GM23338 (cell line): ENCODE measurements at regions not wholly inside any gene's neighbourhood (a gene's known extent, or its start where the extent isn't known, plus 50 kb on each side); places are given as distances from the start of the nearest gene placed in this dataset.

Source experiments
- ATAC-seq: fragments of 200-7000 bp; cut with Tn5 transposase; 3 replicates; pipeline ENCODE4 v1.9.1; 2020
- DNase-seq: peaks from one replicate; pipeline ENCODE4 v3.0.0-alpha.2; 2015; ENCODE audit warnings: low spot score
- H2AFZ ChIP-seq: fragments of 200-600 bp; sonication (generic); 2 replicates; pipeline ENCODE4 v1.8.0; 2016; ENCODE audit warnings: antibody characterized with exemption, mild to moderate bottlenecking, moderate library complexity
- H3F3A ChIP-seq: fragments of 200-600 bp; sonication (generic); replicated peaks from 2 replicates; pipeline ENCODE4 v1.8.0; 2017; ENCODE audit warnings: antibody characterized with exemption, mixed run types, low read depth
- H3K27ac ChIP-seq: fragments of 200-600 bp; sonication (generic); 2 replicates; pipeline ENCODE4 v1.6.1; 2016; ENCODE audit warnings: low read depth
- H3K27me3 ChIP-seq: fragments of 200-600 bp; sonication (generic); 2 replicates; pipeline ENCODE4 v1.8.0; 2016; ENCODE audit warnings: mild to moderate bottlenecking, mixed run types, moderate library complexity; ENCODE audit not compliant: insufficient read depth
- H3K36me3 ChIP-seq: fragments of 200-600 bp; sonication (generic); 2 replicates; pipeline ENCODE4 v1.8.0; 2016; ENCODE audit warnings: mild to moderate bottlenecking; ENCODE audit not compliant: insufficient read depth
- H3K4me1 ChIP-seq: fragments of 200-600 bp; sonication (generic); 2 replicates; pipeline ENCODE4 v1.8.0; 2016; ENCODE audit warnings: mild to moderate bottlenecking, moderate library complexity; ENCODE audit not compliant: insufficient read depth
- H3K4me2 ChIP-seq: fragments of 200-600 bp; sonication (generic); 2 replicates; pipeline ENCODE4 v1.7.1; 2017; ENCODE audit warnings: mixed run types
- H3K4me3 ChIP-seq: fragments of 200-600 bp; sonication (generic); 2 replicates; pipeline ENCODE4 v1.6.1; 2016; ENCODE audit warnings: mixed run types
- H3K79me2 ChIP-seq: fragments of 200-600 bp; sonication (generic); replicated peaks from 2 replicates; pipeline ENCODE4 v1.8.0; 2017; ENCODE audit warnings: mild to moderate bottlenecking; ENCODE audit not compliant: insufficient read depth
- H3K9me2 ChIP-seq: fragments of 200-600 bp; sonication (generic); 2 replicates; pipeline ENCODE4 v1.8.0; 2017; ENCODE audit not compliant: insufficient read depth
- H4K20me1 ChIP-seq: fragments of 200-600 bp; sonication (generic); replicated peaks from 2 replicates; pipeline ENCODE4 v1.8.0; 2017; ENCODE audit warnings: mild to moderate bottlenecking; ENCODE audit not compliant: insufficient read depth
- H3K27ac Mint-ChIP-seq: 2 replicates; pipeline ENCODE4 v1.8.0; 2020; ENCODE audit warnings: inconsistent platforms, mild to moderate bottlenecking, moderate library complexity, mixed read lengths
- H3K27me3 Mint-ChIP-seq: 3 replicates; pipeline ENCODE4 v1.8.0; 2022; ENCODE audit warnings: low read depth, mild to moderate bottlenecking, moderate library complexity, mixed read lengths, inconsistent platforms; ENCODE audit not compliant: insufficient read depth, poor library complexity
- H3K36me3 Mint-ChIP-seq: 3 replicates; pipeline ENCODE4 v1.8.0; 2021; ENCODE audit warnings: low read depth, mild to moderate bottlenecking, inconsistent platforms, moderate library complexity, mixed read lengths
- H3K4me1 Mint-ChIP-seq: 3 replicates; pipeline ENCODE4 v1.8.0; 2020; ENCODE audit warnings: mild to moderate bottlenecking, inconsistent platforms, mixed read lengths
- H3K4me3 Mint-ChIP-seq: 3 replicates; pipeline ENCODE4 v1.8.0; 2021; ENCODE audit warnings: moderate library complexity, mild to moderate bottlenecking, inconsistent platforms, mixed read lengths
- H3K9me3 Mint-ChIP-seq: 3 replicates; pipeline ENCODE4 v1.8.0; 2020; ENCODE audit warnings: moderate library complexity, mild to moderate bottlenecking, inconsistent platforms, mixed read lengths
- CREB1 ChIP-seq: fragments of 250-450 bp; sonication (Bioruptor Pico); IDR thresholded peaks from 2 replicates; pipeline ENCODE4 v1.5.0; 2020; ENCODE audit warnings: low read depth, mild to moderate bottlenecking, moderate library complexity
- EZH2 ChIP-seq: fragments of 200-600 bp; sonication (generic); IDR thresholded peaks from one replicate; pipeline ENCODE4 v1.8.0; 2017; ENCODE audit warnings: antibody characterized with exemption, mild to moderate bottlenecking, low read depth; ENCODE audit not compliant: unreplicated experiment
- EZH2phosphoT487 ChIP-seq: fragments of 200-600 bp; sonication (generic); IDR thresholded peaks from one replicate; pipeline ENCODE4 v1.8.1; 2018; ENCODE audit warnings: antibody characterized with exemption; ENCODE audit not compliant: unreplicated experiment
- JUNB ChIP-seq: IDR thresholded peaks from one replicate; pipeline ENCODE4 v1.6.1; 2016; ENCODE audit warnings: antibody characterized with exemption; ENCODE audit not compliant: unreplicated experiment
- NANOG ChIP-seq: IDR thresholded peaks from 2 replicates; pipeline ENCODE4 v1.6.1; 2016; ENCODE audit warnings: antibody characterized with exemption, borderline replicate concordance
- POLR2AphosphoS5 ChIP-seq: IDR thresholded peaks from 2 replicates; pipeline ENCODE4 v1.6.1; 2016; ENCODE audit warnings: antibody characterized with exemption, low read depth
- STAT1 ChIP-seq: IDR thresholded peaks from one replicate; pipeline ENCODE4 v1.6.1; 2016; ENCODE audit warnings: antibody characterized with exemption; ENCODE audit not compliant: unreplicated experiment
- ZNF331 ChIP-seq: fragments of 250-450 bp; sonication (Bioruptor Pico); IDR thresholded peaks from 2 replicates; pipeline ENCODE4 v1.5.0; 2020; ENCODE audit warnings: low read depth, mild to moderate bottlenecking, moderate library complexity
- TF ChIP-seq, protein P1 (sequence below): IDR thresholded peaks from 2 replicates; pipeline ENCODE4 v1.6.1; 2016; ENCODE audit warnings: antibody characterized with exemption
- TF ChIP-seq, protein P2 (sequence below): IDR thresholded peaks from one replicate; pipeline ENCODE4 v1.6.1; 2018; ENCODE audit warnings: antibody characterized with exemption; ENCODE audit not compliant: unreplicated experiment
- TF ChIP-seq, protein P3 (sequence below): fragments of 250-450 bp; sonication (Bioruptor Pico); IDR thresholded peaks from 2 replicates; pipeline ENCODE4 v1.5.0; 2020; ENCODE audit warnings: mild to moderate bottlenecking, moderate library complexity
- TF ChIP-seq, protein P4 (sequence below), 2 experiments: fragments of 200-600 bp in 1 of 2; sonication (generic) in 1 of 2; conservative IDR thresholded peaks; 2 replicates each; pipeline versions ENCODE4 v1.5.1 to v1.6.1; 2016 to 2017; ENCODE audit warnings: antibody characterized with exemption in 2 of 2, low read depth in 2 of 2, mild to moderate bottlenecking in 2 of 2, moderate library complexity in 1 of 2

DNA sequence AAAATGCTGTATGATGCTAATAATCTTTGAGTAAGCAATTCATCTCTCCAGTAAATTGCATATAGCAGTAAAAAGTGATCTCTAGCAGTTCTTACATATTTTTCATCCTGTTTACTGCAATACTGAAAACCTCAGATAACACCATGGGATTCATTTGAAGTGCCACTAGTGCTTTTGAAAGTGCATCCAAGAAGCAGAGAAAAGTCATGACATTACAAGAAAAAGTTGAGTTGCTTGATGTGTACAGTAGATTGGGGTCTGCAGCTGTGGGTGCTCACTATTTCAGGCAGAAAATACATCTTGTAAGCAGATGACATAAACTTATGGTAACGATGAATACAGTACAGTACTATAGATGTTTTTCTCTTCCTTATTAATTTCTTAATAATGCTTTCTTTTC is 1984.9 kb upstream of the LRRTM1 start:
- H3K27me3 ChIP-seq = no peaks in the 10 kb centered on the region
- no peaks in the 10 kb centered on the region for H3K4me1 ChIP-seq
- H3K36me3 Mint-ChIP-seq = no peaks in the 10 kb centered on the region; the same call in 2 of the 3 replicates
- no peaks in the 10 kb centered on the region for H4K20me1 ChIP-seq
- H3K4me3 Mint-ChIP-seq = no peak overlapping the region
- no peak overlapping the region for H2AFZ ChIP-seq
- H3K27me3 Mint-ChIP-seq = no peaks in the 10 kb centered on the region
- no peaks in the 10 kb centered on the region for H3K79me2 ChIP-seq
- ATAC-seq = no peak
- TF ChIP-seq ZNF331 = no peak
- TF ChIP-seq POLR2AphosphoS5 = no peak
- TF ChIP-seq, protein P1, sequence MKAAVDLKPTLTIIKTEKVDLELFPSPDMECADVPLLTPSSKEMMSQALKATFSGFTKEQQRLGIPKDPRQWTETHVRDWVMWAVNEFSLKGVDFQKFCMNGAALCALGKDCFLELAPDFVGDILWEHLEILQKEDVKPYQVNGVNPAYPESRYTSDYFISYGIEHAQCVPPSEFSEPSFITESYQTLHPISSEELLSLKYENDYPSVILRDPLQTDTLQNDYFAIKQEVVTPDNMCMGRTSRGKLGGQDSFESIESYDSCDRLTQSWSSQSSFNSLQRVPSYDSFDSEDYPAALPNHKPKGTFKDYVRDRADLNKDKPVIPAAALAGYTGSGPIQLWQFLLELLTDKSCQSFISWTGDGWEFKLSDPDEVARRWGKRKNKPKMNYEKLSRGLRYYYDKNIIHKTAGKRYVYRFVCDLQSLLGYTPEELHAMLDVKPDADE = no peak
- TF ChIP-seq, protein P2, sequence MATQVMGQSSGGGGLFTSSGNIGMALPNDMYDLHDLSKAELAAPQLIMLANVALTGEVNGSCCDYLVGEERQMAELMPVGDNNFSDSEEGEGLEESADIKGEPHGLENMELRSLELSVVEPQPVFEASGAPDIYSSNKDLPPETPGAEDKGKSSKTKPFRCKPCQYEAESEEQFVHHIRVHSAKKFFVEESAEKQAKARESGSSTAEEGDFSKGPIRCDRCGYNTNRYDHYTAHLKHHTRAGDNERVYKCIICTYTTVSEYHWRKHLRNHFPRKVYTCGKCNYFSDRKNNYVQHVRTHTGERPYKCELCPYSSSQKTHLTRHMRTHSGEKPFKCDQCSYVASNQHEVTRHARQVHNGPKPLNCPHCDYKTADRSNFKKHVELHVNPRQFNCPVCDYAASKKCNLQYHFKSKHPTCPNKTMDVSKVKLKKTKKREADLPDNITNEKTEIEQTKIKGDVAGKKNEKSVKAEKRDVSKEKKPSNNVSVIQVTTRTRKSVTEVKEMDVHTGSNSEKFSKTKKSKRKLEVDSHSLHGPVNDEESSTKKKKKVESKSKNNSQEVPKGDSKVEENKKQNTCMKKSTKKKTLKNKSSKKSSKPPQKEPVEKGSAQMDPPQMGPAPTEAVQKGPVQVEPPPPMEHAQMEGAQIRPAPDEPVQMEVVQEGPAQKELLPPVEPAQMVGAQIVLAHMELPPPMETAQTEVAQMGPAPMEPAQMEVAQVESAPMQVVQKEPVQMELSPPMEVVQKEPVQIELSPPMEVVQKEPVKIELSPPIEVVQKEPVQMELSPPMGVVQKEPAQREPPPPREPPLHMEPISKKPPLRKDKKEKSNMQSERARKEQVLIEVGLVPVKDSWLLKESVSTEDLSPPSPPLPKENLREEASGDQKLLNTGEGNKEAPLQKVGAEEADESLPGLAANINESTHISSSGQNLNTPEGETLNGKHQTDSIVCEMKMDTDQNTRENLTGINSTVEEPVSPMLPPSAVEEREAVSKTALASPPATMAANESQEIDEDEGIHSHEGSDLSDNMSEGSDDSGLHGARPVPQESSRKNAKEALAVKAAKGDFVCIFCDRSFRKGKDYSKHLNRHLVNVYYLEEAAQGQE = no peak
- no peak for TF ChIP-seq NANOG
- TF ChIP-seq, protein P3, sequence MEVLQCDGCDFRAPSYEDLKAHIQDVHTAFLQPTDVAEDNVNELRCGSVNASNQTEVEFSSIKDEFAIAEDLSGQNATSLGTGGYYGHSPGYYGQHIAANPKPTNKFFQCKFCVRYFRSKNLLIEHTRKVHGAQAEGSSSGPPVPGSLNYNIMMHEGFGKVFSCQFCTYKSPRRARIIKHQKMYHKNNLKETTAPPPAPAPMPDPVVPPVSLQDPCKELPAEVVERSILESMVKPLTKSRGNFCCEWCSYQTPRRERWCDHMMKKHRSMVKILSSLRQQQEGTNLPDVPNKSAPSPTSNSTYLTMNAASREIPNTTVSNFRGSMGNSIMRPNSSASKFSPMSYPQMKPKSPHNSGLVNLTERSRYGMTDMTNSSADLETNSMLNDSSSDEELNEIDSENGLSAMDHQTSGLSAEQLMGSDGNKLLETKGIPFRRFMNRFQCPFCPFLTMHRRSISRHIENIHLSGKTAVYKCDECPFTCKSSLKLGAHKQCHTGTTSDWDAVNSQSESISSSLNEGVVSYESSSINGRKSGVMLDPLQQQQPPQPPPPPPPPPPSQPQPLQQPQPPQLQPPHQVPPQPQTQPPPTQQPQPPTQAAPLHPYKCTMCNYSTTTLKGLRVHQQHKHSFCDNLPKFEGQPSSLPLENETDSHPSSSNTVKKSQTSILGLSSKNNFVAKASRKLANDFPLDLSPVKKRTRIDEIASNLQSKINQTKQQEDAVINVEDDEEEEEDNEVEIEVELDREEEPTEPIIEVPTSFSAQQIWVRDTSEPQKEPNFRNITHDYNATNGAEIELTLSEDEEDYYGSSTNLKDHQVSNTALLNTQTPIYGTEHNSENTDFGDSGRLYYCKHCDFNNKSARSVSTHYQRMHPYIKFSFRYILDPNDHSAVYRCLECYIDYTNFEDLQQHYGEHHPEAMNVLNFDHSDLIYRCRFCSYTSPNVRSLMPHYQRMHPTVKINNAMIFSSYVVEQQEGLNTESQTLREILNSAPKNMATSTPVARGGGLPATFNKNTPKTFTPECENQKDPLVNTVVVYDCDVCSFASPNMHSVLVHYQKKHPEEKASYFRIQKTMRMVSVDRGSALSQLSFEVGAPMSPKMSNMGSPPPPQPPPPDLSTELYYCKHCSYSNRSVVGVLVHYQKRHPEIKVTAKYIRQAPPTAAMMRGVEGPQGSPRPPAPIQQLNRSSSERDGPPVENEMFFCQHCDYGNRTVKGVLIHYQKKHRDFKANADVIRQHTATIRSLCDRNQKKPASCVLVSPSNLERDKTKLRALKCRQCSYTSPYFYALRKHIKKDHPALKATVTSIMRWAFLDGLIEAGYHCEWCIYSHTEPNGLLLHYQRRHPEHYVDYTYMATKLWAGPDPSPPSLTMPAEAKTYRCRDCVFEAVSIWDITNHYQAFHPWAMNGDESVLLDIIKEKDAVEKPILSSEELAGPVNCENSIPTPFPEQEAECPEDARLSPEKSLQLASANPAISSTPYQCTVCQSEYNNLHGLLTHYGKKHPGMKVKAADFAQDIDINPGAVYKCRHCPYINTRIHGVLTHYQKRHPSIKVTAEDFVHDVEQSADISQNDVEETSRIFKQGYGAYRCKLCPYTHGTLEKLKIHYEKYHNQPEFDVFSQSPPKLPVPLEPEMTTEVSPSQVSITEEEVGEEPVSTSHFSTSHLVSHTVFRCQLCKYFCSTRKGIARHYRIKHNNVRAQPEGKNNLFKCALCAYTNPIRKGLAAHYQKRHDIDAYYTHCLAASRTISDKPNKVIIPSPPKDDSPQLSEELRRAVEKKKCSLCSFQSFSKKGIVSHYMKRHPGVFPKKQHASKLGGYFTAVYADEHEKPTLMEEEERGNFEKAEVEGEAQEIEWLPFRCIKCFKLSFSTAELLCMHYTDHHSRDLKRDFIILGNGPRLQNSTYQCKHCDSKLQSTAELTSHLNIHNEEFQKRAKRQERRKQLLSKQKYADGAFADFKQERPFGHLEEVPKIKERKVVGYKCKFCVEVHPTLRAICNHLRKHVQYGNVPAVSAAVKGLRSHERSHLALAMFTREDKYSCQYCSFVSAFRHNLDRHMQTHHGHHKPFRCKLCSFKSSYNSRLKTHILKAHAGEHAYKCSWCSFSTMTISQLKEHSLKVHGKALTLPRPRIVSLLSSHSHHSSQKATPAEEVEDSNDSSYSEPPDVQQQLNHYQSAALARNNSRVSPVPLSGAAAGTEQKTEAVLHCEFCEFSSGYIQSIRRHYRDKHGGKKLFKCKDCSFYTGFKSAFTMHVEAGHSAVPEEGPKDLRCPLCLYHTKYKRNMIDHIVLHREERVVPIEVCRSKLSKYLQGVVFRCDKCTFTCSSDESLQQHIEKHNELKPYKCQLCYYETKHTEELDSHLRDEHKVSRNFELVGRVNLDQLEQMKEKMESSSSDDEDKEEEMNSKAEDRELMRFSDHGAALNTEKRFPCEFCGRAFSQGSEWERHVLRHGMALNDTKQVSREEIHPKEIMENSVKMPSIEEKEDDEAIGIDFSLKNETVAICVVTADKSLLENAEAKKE = no peak
- TF ChIP-seq STAT1 = no peak
- no peak for TF ChIP-seq JUNB
- no peak for TF ChIP-seq EZH2phosphoT487
- no peak for TF ChIP-seq CREB1 (CRISPR knock-in tag)
- TF ChIP-seq, protein P4, sequence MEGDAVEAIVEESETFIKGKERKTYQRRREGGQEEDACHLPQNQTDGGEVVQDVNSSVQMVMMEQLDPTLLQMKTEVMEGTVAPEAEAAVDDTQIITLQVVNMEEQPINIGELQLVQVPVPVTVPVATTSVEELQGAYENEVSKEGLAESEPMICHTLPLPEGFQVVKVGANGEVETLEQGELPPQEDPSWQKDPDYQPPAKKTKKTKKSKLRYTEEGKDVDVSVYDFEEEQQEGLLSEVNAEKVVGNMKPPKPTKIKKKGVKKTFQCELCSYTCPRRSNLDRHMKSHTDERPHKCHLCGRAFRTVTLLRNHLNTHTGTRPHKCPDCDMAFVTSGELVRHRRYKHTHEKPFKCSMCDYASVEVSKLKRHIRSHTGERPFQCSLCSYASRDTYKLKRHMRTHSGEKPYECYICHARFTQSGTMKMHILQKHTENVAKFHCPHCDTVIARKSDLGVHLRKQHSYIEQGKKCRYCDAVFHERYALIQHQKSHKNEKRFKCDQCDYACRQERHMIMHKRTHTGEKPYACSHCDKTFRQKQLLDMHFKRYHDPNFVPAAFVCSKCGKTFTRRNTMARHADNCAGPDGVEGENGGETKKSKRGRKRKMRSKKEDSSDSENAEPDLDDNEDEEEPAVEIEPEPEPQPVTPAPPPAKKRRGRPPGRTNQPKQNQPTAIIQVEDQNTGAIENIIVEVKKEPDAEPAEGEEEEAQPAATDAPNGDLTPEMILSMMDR (conservative IDR thresholded peaks at IDR 0.05; ENCODE audit: low read depth in 2 of 2) = no peak
- no peak for TF ChIP-seq EZH2
- H3F3A ChIP-seq = no peaks in the 10 kb centered on the region
- no peak for DNase-seq
- H3K4me1 Mint-ChIP-seq = no peaks in the 10 kb centered on the region; the same call in 2 of the 3 replicates
- H3K36me3 ChIP-seq = no peaks in the 10 kb centered on the region
- no peak overlapping the region for H3K27ac ChIP-seq
- H3K4me2 ChIP-seq = no peak overlapping the region
- no peak overlapping the region for H3K4me3 ChIP-seq
- no peak overlapping the region for H3K27ac Mint-ChIP-seq
- H3K9me2 ChIP-seq = no peaks in the 10 kb centered on the region
- no peaks in the 10 kb centered on the region for H3K9me3 Mint-ChIP-seq
